ENCODE measurements at regions not wholly inside any gene's neighbourhood (a gene's known extent, or its start where the extent isn't known, plus 50 kb on each side); places are given as distances from the start of the nearest gene placed in this dataset.

GRCh38 chr5:124240732-124241131 is 505.7 kb downstream of the ZNF608 start:
- intact Hi-C loops (cut with DNase I) = no loop called here
- H3K27me3 ChIP-seq = no peaks in the 10 kb centered on the region
- WGBS, 4 donors = 65 to 74% (median 71%) methylated on average over 1 of the region's 1 CpG
- no peak overlapping the region for H3K4me3 ChIP-seq
- no peak for DNase-seq
- no peak for TF ChIP-seq CTCF (IDR thresholded peaks at IDR 0.05)
- TF ChIP-seq POLR2A (IDR thresholded peaks at IDR 0.05) = no peak
- no peak for ATAC-seq
- H3K4me1 ChIP-seq = peaks cover 0 to 11% (median 4%) of the 10 kb centered on the region in 12 donors
- H3K36me3 ChIP-seq = no peaks in the 10 kb centered on the region
- peaks cover 0 to 31% (median 15%) of the 10 kb centered on the region in 12 donors for H3K9me3 ChIP-seq
- no peak overlapping the region for H3K27ac ChIP-seq

GRCh38 chr5:124239572-124239971 is 506.9 kb downstream of the ZNF608 start:
- Histone ChIP-seq H3K4me3 (no peak overlapping the region), H3K36me3 (no peaks in the 10 kb centered on the region), H3K9me3 (peaks cover 0 to 20% (median 5%) of the 10 kb centered on the region in 12 donors), H3K27me3 (no peaks in the 10 kb centered on the region), H3K4me1 (peaks cover 0 to 13% (median 6%) of the 10 kb centered on the region in 12 donors), H3K27ac (no peak overlapping the region)
- intact Hi-C loops (cut with DNase I) = no loop called here
- TF ChIP-seq POLR2A (IDR thresholded peaks at IDR 0.05) = no peak
- no peak for TF ChIP-seq CTCF (IDR thresholded peaks at IDR 0.05)
- no peak for ATAC-seq
- 87 to 96% (median 95%) methylated on average over 3 of the region's 3 CpGs for WGBS, 4 donors
- DNase-seq = no peak

GRCh38 chr5:124238350-124238749 is 508.1 kb downstream of the ZNF608 start:
- Histone ChIP-seq H3K4me3 (no peak overlapping the region), H3K27ac (no peak overlapping the region), H3K4me1 (peaks cover 0 to 22% (median 8%) of the 10 kb centered on the region in 12 donors), H3K27me3 (no peaks in the 10 kb centered on the region), H3K36me3 (no peaks in the 10 kb centered on the region), H3K9me3 (peaks cover 0 to 10% (median 3%) of the 10 kb centered on the region in 12 donors)
- DNase-seq (no peak), ATAC-seq (no peak)
- intact Hi-C loops (cut with DNase I) = no loop called here
- TF ChIP-seq POLR2A (IDR thresholded peaks at IDR 0.05) = no peak
- no peak for TF ChIP-seq CTCF (IDR thresholded peaks at IDR 0.05)
- whole genome bisulfite sequencing, 4 donors = 83 to 98% (median 95%) methylated on average over 6 of the region's 6 CpGs

DNA sequence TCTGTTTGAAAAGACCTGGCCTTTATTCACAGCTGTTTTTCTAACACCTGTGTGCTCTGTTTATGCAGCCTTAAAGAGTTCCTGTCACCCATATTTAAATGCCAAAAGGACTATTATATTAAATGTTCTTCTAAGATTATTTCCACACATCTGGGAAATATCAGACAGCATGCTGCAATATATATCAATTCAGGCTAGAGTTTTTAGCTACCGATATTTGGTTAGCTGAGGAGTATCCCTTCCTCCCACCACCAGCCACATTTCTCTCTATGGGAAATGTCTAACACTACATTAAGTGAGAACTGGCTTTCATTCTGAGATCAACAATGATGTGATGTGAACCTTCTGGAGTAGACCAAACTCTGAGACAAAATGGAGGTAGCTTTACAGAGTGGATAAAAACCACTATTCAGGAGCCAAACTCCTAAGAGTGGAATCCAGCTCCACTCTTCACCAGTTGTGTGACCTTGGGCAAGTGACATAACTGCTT is 509.2 kb downstream of the ZNF608 start:
- 45 to 57% (median 50%) methylated on average over 1 of the region's 1 CpG for WGBS, 4 donors
- H3K4me1 ChIP-seq = peaks cover 0 to 22% (median 8%) of the 10 kb centered on the region in 12 donors
- TF ChIP-seq CTCF (IDR thresholded peaks at IDR 0.05) (no peak), POLR2A (IDR thresholded peaks at IDR 0.05) (no peak)
- ATAC-seq (no peak), DNase-seq (no peak)
- H3K9me3 ChIP-seq = peaks cover 0 to 10% (median 3%) of the 10 kb centered on the region in 12 donors
- no peaks in the 10 kb centered on the region for H3K36me3 ChIP-seq
- intact Hi-C loops (cut with DNase I) = no loop called here
- no peaks in the 10 kb centered on the region for H3K27me3 ChIP-seq
- no peak overlapping the region for H3K4me3 ChIP-seq
- no peak overlapping the region for H3K27ac ChIP-seq
